Astrocyte (in vitro differentiated cells and primary cell): ENCODE measurements at regions not wholly inside any gene's neighbourhood (a gene's known extent, or its start where the extent isn't known, plus 50 kb on each side); places are given as distances from the start of the nearest gene placed in this dataset.

Experiments
- DNase-seq: peaks from one replicate; pipeline ENCODE4 v3.0.0-alpha.2; 2010; ENCODE audit warnings: low read depth
- FAIRE-seq: peaks from 2 replicates; lab custom pipeline; 2011; peaks lifted over from hg19 to GRCh38; lab: Jason Lieb, UNC
- H2AFZ ChIP-seq: 2 replicates; pipeline ENCODE4 v1.6.0; 2012; ENCODE audit warnings: low read depth, low read length, inconsistent platforms
- H3K27ac ChIP-seq: 2 replicates; pipeline ENCODE4 v1.5.1; 2011; ENCODE audit warnings: low read depth, low read length, inconsistent platforms
- H3K27me3 ChIP-seq: 2 replicates; pipeline ENCODE4 v1.6.0; 2011; ENCODE audit warnings: low read length, inconsistent platforms; ENCODE audit not compliant: insufficient read depth
- H3K36me3 ChIP-seq: 2 replicates; pipeline ENCODE4 v1.5.1; 2011; ENCODE audit warnings: low read length, inconsistent platforms; ENCODE audit not compliant: insufficient read depth
- H3K4me1 ChIP-seq: 2 replicates; pipeline ENCODE4 v1.5.1; 2011; ENCODE audit warnings: low read length, inconsistent platforms; ENCODE audit not compliant: insufficient read depth
- H3K4me2 ChIP-seq: 2 replicates; pipeline ENCODE4 v1.6.0; 2012; ENCODE audit warnings: low read length, inconsistent platforms
- H3K4me3 ChIP-seq: 2 replicates; pipeline ENCODE4 v1.5.1; 2011; ENCODE audit warnings: low read depth, mild to moderate bottlenecking, low read length, inconsistent platforms; ENCODE audit not compliant: insufficient read depth
- H3K79me2 ChIP-seq: 2 replicates; pipeline ENCODE4 v1.6.0; 2012; ENCODE audit warnings: mild to moderate bottlenecking, low read length, inconsistent platforms; ENCODE audit not compliant: insufficient read depth
- H3K9ac ChIP-seq: 2 replicates; pipeline ENCODE4 v1.6.0; 2012; ENCODE audit warnings: mild to moderate bottlenecking, low read length, inconsistent platforms
- H3K9me3 ChIP-seq: 2 replicates; pipeline ENCODE4 v1.5.1; 2012; ENCODE audit warnings: low read depth, mild to moderate bottlenecking, low read length, inconsistent platforms; ENCODE audit not compliant: insufficient read depth
- H4K20me1 ChIP-seq: 2 replicates; pipeline ENCODE4 v1.6.0; 2012; ENCODE audit warnings: low read length, inconsistent platforms; ENCODE audit not compliant: insufficient read depth
- H3K27ac Mint-ChIP-seq: one replicate; pipeline ENCODE4 v1.8.0; 2021; ENCODE audit warnings: mild to moderate bottlenecking, mixed read lengths; ENCODE audit not compliant: unreplicated experiment
- H3K27me3 Mint-ChIP-seq: one replicate; pipeline ENCODE4 v1.8.0; 2021; ENCODE audit warnings: low read depth, mixed read lengths; ENCODE audit not compliant: unreplicated experiment
- H3K36me3 Mint-ChIP-seq: one replicate; pipeline ENCODE4 v1.8.0; 2021; ENCODE audit warnings: low read depth, mixed read lengths; ENCODE audit not compliant: unreplicated experiment
- H3K4me1 Mint-ChIP-seq: one replicate; pipeline ENCODE4 v1.8.0; 2021; ENCODE audit warnings: low read depth, mixed read lengths; ENCODE audit not compliant: unreplicated experiment
- H3K4me3 Mint-ChIP-seq: one replicate; pipeline ENCODE4 v1.8.0; 2021; ENCODE audit warnings: mild to moderate bottlenecking, moderate library complexity, mixed read lengths; ENCODE audit not compliant: unreplicated experiment
- H3K9me3 Mint-ChIP-seq: one replicate; pipeline ENCODE4 v1.8.0; 2021; ENCODE audit warnings: mild to moderate bottlenecking, mixed read lengths; ENCODE audit not compliant: unreplicated experiment
- EZH2 ChIP-seq: IDR thresholded peaks from 2 replicates; pipeline ENCODE4 v1.6.1; 2012; ENCODE audit warnings: mild to moderate bottlenecking, low read length, inconsistent platforms; ENCODE audit not compliant: insufficient read depth
- TF ChIP-seq, protein P1 (sequence below): IDR thresholded peaks from 2 replicates; pipeline ENCODE4 v1.5.1; 2011; ENCODE audit warnings: low read depth, mild to moderate bottlenecking, inconsistent platforms, low read length, moderate library complexity; ENCODE audit not compliant: insufficient read depth

DNA sequence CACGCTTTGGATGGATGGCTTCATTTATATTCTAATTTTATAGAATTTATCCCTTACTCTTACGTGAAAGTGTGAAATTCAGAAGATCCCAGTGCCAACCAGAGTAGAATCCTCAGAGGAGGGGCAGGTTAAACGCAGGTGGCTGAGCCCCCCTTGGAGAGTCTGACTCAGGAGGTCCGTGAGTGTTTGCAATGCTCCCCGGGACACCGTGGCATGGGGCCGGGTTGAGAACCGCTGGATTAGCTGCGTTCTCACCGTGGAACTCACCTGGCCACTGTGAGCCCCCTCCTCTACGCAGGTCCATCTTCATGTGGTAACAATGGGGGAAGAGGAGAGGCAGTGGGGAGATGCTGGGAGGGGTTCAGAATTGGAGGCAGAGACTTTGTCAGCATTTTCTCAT, 638.0 kb upstream of the MKI67 start:
- no peak overlapping the region for H3K4me3 ChIP-seq
- Mint-ChIP-seq H3K4me1 (no peaks in the 10 kb centered on the region), H3K27ac (no peak overlapping the region), H3K36me3 (no peaks in the 10 kb centered on the region), H3K9me3 (no peaks in the 10 kb centered on the region), H3K27me3 (peaks cover 3% of the 10 kb centered on the region), H3K4me3 (no peak overlapping the region)
- no peak overlapping the region for H3K9ac ChIP-seq
- H3K4me2 ChIP-seq, result no peak overlapping the region
- no peaks in the 10 kb centered on the region for H3K4me1 ChIP-seq
- TF ChIP-seq, protein P1, sequence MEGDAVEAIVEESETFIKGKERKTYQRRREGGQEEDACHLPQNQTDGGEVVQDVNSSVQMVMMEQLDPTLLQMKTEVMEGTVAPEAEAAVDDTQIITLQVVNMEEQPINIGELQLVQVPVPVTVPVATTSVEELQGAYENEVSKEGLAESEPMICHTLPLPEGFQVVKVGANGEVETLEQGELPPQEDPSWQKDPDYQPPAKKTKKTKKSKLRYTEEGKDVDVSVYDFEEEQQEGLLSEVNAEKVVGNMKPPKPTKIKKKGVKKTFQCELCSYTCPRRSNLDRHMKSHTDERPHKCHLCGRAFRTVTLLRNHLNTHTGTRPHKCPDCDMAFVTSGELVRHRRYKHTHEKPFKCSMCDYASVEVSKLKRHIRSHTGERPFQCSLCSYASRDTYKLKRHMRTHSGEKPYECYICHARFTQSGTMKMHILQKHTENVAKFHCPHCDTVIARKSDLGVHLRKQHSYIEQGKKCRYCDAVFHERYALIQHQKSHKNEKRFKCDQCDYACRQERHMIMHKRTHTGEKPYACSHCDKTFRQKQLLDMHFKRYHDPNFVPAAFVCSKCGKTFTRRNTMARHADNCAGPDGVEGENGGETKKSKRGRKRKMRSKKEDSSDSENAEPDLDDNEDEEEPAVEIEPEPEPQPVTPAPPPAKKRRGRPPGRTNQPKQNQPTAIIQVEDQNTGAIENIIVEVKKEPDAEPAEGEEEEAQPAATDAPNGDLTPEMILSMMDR, result no peak
- no peak for TF ChIP-seq EZH2
- no peaks in the 10 kb centered on the region for H4K20me1 ChIP-seq
- H2AFZ ChIP-seq, result no peak overlapping the region
- peaks cover under 1% of the 10 kb centered on the region for H3K9me3 ChIP-seq
- no peaks in the 10 kb centered on the region for H3K79me2 ChIP-seq
- H3K36me3 ChIP-seq, result no peaks in the 10 kb centered on the region
- FAIRE-seq (no peak), DNase-seq (no peak)
- H3K27me3 ChIP-seq, result no peaks in the 10 kb centered on the region
- H3K27ac ChIP-seq, result no peak overlapping the region

DNA sequence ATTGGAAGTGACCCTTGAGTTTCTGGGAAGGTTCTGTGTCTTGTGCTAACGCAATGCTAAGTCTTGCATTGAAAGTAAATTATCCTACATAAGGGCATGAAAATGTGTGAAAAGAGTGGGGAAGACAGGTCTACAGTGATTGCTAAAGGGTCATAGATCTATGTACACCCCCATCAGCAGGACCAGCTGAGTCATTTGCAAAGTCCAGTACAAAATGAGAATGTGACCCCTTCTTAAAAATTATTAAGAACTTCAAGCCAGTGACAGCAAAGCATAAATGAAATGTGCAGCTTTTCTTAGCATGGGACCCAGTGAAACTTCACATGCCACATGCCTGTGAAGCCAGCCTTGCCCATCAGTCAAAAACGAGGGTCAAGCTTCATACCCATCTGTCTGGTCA, 640.7 kb upstream of the MKI67 start:
- H3K9me3 Mint-ChIP-seq, result no peaks in the 10 kb centered on the region

DNA sequence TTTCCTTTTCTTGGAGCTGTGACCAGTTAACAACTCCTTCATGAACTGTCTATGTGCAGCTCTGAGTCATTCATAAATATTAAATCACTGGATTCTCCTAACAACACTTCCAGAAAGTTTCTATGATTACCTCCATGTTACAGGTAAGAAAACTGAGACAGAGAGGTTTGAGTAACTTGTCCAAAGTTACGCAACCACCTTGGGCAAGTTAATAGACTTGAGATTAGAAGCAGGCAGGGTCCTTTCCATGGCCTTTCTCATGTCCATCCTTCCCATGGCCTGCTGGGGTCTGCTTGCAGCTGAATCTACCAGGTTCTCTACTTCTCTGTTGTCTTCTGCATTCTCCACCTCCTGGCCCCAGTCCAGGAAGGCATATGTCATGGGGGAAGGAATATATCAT, 648.8 kb upstream of the MKI67 start:
- H3K4me2 ChIP-seq, result no peak overlapping the region
- H3K9me3 ChIP-seq, result peaks cover 2% of the 10 kb centered on the region

More for the DNA sequence above, 640.7 kb upstream of the MKI67 start:
- H3K9ac ChIP-seq, result no peak overlapping the region
- H3K4me1 ChIP-seq, result no peaks in the 10 kb centered on the region
- no peak overlapping the region for H3K4me3 ChIP-seq
- no peaks in the 10 kb centered on the region for H3K79me2 ChIP-seq
- Mint-ChIP-seq H3K4me1 (no peaks in the 10 kb centered on the region), H3K36me3 (no peaks in the 10 kb centered on the region), H3K4me3 (no peak overlapping the region), H3K27me3 (peaks cover 3% of the 10 kb centered on the region), H3K27ac (no peak overlapping the region)
- DNase-seq (no peak), FAIRE-seq (no peak)
- H3K27me3 ChIP-seq, result no peaks in the 10 kb centered on the region
- no peak overlapping the region for H2AFZ ChIP-seq
- no peak overlapping the region for H3K27ac ChIP-seq
- no peak overlapping the region for H3K4me2 ChIP-seq
- TF ChIP-seq, protein P1, result no peak
- TF ChIP-seq EZH2, result no peak
- no peaks in the 10 kb centered on the region for H4K20me1 ChIP-seq
- no peaks in the 10 kb centered on the region for H3K36me3 ChIP-seq
- peaks cover 3% of the 10 kb centered on the region for H3K9me3 ChIP-seq

More for the DNA sequence above, 648.8 kb upstream of the MKI67 start:
- Histone ChIP-seq H3K4me3 (no peak overlapping the region), H3K79me2 (no peaks in the 10 kb centered on the region), H2AFZ (no peak overlapping the region), H3K27ac (no peak overlapping the region), H3K4me1 (no peaks in the 10 kb centered on the region), H3K9ac (no peak overlapping the region), H4K20me1 (no peaks in the 10 kb centered on the region), H3K27me3 (no peaks in the 10 kb centered on the region), H3K36me3 (no peaks in the 10 kb centered on the region)
- no peak for FAIRE-seq
- Mint-ChIP-seq H3K9me3 (no peaks in the 10 kb centered on the region), H3K4me1 (no peaks in the 10 kb centered on the region), H3K27ac (no peak overlapping the region), H3K36me3 (no peaks in the 10 kb centered on the region), H3K4me3 (no peak overlapping the region), H3K27me3 (no peaks in the 10 kb centered on the region)
- no peak for DNase-seq
- TF ChIP-seq, protein P1, result no peak
- no peak for TF ChIP-seq EZH2
